A172 (cell line): ENCODE measurements at regions not wholly inside any gene's neighbourhood (a gene's known extent, or its start where the extent isn't known, plus 50 kb on each side); places are given as distances from the start of the nearest gene placed in this dataset.
A peak's percentile ranks its signal among the peaks of the same experiment; 100 is the strongest.
"Not testable (repeated sequence)": the region's sequence is repeated elsewhere in the genome, so short reads cannot be mapped to it uniquely, and the experiment has no call there.

Experiments
- DNase-seq: peaks from one replicate; pipeline ENCODE4 v3.0.0-alpha.2; 2015; ENCODE audit warnings: low spot score

DNA sequence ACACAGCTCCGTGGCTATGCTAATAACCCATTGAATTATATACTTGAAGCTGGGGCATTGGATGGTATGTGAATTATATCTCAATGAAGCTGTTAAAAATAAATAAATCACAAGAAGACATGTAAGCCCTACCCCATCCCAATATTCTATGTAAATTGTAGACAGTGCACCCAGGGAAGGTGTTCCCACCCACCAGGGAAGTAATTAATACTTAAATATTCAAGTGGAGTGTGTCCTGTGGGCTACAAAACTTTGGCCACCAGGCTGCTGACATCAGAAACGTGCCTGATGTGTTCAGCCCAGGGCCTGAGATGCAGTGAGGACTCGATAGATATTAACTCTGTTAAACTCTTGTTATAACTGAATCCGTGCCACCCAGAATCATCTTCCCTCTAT lies 240.4 kb upstream of the RREB1 start:
- no peak for DNase-seq

DNA sequence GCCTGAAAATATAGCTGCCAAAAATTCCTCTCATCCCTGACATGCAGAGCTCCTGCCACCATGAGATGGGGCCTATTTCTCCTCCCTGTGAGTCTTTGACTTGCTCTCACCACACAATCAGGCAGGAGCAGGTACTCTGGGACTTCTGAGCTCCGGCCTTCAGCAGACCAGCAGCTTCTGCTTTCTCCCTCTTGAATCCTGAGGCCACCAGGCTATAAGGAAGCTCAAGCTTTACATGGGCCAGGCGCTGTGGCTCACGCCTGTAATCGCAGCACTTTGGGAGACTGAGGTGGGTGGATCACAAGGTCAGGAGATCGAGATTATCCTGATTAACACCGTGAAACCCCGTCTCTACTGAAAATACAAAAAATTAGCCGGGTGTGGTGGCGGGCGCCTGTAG lies 238.7 kb upstream of the RREB1 start:
- DNase-seq = no peak

DNA sequence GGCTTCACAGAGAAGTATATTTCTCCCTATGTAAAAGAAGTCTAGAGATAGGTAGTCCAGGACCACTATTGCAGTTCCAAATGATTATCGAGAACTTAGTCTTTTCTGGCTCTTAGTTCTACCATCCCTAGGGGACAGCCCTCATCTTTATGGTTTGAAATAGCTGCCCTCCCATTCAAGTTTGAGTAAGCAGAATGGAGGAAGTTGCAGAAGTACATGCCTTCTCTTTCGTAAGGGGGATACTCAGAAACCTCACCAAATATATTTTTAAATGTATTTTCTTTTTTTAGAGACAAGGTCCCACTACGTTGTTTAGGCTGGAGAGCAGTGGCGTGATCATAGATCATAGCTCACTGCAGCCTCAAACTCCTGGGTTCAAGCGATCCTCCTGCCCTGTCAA lies 236.8 kb upstream of the RREB1 start:
- DNase-seq = no peak

DNA sequence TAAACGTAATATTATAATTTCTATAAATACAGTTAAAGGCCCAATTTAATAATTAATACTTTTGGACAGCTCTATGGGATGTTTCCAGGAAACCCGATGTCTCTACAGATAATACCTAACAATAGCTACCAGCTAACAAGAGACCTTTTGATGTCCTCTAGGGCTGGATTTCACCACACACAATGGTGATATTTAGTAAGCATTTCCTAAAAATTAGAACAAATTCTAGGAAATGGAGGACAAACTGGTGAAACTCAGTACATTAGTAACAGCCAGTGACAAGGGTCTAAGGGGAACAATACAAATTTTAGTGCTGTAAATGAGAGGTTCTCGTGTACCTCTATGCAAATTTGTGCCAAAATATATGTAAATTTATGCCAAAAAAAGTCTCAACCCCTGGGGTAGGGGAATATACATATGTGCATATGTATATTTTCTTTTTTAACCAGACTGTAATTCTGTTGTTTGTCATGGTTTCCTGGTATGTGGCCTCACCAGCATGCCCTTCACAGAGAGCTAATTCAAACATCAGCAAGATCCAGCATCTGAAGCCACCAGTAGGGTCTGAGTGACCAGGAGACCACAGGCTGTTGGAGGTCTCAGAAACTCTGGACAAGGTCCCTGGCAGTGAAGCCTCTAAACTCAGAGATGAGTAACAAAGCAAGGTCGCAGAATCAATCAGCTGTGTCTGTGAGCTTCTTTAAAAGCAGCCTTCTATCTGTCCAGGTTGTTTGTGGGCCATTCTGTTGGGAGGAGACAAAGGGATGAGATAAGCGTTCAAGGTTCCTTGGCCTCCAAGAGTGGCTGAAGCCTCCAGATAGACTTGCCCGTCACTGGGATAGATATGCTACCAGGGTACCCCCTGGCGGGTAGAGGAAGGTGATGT lies 235.1 kb upstream of the RREB1 start:
- no peak for DNase-seq

DNA sequence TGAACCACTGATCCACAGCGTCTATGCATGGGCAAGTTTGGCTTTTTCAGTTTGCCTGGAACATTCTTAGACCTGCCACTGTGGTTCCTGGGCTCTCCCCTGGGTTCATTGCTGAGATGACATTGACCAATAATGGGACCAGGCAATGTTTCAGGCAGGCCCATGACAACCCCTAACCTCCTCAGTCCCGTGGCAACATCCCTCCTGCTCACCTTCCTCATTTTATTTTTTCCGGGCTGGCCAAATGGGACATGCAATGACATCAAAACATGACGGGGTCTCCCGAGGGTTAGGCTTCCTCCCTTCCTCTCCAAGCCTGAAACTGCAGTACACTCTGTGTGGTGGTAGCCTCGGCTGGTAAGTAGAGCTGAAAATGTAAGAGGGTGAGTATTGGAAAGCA lies 234.0 kb upstream of the RREB1 start:
- DNase-seq = no peak

DNA sequence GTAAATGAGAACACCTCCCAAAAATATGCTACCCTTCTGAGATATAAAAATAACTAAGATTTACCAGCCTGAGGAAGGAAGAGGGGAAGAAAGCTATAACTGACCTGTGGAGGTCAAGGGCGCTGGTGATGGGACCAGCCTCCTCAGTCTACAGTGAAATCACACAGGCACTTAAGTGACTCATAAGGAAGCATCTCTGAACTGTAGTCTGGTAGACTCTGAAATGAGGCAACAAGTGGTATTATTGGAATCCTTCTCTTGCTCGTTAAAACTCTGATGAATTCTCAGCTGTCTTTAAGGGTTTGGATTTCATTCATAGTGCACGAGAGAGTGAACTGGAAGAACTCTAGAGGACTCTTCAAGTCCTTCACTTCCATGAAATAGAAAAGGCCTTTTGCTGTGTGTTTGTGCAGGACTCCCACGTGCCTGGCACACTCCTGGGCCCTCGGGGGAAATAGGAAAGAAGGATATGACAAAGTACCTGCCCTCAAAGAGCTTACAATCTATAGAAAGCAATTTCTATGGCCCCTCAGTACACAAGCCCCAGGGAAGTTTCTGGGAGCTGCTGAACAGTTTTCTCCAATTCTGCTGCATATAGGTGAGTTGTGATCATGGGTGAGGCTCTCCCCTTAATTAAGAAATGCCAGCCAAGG lies 231.8 kb upstream of the RREB1 start:
- peak; percentile 78 for DNase-seq

DNA sequence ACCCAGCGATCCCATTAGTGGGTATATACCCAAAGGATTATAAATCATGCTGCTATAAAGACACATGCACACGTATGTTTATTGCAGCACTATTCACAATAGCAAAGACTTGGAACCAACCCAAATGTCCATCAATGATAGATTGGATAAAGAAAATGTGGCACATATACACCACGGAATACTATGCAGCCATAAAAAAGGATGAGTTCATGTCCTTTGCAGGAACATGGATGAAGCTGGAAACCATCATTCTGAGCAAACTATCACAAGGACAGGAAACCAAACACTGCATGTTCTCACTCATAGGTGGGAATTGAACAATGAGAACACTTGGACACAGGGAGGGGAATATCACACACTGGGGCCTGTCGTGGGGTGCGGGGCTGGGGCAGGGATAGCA lies 230.0 kb upstream of the RREB1 start:
- not testable (repeated sequence) for DNase-seq

DNA sequence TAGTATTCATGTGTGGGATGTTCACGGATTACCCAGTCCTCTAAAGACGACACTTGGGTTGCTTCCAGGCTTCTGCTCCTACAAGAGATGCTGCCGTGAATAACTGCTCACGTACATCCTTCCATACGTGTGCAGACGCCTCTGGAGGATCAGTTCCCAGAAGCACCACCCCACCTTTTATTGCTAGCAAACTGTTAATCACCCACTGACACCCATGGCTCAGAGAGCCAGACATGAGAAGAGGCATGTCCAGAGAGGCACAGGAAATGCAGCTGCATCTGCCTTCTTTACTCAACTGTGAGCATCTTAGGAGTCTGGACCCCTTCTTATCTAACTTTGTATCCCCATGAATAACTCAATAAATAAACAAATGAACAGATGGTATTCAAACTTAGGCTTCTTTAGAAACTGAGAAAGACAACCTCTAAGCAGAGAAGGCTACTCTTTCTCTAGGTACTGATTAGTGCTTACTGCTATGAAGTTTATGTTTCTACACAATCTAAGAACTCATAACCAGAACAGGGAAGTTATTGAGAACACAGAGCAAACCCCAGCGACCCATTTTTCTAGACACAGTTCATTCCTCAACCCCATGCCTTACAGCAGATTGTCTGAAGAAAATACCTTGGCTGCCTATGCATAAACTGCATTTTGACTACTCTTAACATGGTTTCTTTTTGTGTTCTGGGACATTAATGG lies 228.7 kb upstream of the RREB1 start:
- no peak for DNase-seq

DNA sequence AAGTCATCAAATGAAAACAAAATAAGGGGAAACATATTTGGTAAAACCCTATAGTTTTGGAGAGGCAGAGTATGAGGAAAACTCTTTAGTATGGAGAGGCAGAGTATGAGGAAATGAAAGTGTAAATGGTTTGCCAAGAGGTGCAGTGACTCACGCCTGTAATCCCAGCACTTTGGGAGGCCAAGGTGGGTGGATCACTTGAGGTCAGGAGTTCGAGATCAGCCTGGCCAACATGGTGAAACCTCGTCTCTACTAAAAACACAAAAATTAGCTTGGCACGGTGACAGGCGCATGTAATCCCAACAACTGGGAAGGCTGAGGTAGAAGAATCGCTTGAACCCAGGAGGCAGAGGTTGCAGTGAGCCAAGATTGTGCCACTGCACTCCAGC lies 228.2 kb upstream of the RREB1 start:
- peak; percentile 19 for DNase-seq

DNA sequence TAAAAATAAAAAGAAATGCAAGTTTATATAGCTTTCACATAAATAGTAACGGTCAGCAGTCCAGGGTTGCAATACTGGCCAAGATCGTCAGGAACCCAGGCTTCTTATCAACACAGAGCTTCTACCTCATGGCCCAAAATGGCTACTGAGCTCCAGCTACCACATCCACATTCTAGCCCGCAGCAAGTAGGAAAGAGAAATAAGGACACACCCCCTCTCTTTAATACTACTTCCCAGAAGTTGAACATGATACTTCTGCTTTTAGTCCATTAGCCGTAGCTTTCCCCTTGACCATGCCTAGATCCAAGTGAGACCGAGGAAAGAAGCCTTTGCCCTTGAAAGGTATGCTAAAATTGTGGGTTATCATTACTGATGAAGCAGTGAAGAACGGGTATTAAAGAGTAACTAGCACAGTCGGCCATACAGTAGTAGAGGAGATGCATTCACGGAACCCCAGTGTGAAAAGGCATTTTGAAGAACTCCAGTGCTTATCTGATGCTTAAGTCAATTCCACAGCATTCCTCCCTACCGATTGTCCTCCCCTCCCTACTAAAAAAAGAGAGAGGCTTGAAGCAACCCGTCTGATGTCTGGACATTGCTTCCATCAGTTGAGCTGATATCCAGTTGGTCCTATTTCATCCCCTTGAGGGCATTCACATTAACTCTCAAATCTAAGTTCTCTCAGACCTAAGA lies 226.9 kb upstream of the RREB1 start:
- no peak for DNase-seq

DNA sequence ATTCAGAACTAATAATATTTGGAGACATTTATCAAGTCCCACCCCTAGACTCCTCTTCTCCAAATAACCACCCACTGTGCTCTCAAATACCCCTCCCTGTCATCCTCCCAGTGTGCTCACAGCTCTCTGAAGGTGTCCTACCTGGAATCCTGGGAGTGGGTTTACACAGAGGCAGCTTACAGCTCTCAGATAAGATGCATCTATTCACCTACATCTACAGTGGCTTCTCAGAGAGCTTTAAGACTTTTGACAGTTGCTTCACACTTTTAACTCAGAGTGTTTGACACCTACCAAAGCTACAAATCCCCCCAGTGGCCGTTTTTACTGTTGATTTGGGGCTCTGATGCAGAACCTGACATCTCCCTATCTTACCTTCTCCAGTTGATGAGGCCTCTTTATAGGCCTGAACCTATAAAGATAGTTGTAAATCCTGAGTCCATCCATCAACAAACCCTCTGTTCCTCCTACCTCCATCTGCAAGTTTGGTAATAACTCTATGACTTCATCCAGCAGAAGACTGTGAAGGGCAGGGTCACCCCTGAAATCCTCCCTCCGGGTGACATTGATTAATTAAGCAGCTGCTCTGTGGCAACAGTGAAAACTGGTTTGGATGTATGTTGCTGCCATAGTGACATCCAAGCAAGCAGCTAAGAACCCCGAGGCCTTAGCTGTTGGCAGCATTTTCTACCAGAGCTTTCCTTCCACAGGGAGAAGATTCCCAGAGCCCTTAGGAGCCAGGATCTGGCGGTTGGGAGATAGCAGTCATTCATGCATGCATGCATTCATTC lies 226.1 kb upstream of the RREB1 start:
- DNase-seq = no peak

DNA sequence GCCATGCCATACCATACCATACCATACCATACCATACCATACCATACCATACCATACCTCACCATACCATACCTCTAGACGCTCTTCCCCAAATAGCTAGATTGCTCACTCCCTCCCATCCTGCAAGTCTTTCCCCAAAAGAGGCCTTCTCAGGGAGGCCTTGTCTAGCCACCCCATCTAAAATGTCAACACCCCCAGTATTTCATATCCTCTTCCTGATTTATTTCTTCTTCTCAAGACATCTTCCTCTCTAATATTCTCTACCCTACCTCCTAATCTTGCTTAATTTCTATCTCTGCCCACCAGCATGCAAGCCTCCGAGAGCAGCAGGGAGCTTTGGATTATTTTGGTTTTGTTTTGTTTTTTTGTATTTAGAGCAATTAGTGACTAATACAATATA lies 225.2 kb upstream of the RREB1 start:
- DNase-seq = no peak

DNA sequence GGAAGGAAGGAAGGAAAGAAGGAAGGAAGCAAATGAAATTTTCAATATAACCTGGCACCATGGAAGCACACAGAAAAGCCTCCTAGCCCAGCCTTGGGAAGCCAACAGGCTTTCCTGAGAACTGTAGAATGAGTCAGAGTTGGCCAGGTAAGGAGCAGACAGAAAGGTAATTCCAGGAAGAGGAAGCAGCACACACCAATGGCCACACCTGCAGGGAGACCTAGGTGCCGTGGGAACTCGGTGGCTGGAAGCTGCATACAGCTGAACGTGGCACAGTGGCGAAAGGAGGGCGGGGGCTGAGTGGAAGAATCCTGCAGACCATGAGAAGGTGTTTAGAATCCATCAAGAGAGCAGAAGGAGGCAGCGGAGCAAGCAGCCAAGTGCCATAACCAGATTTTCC lies 224.8 kb upstream of the RREB1 start:
- DNase-seq = no peak

DNA sequence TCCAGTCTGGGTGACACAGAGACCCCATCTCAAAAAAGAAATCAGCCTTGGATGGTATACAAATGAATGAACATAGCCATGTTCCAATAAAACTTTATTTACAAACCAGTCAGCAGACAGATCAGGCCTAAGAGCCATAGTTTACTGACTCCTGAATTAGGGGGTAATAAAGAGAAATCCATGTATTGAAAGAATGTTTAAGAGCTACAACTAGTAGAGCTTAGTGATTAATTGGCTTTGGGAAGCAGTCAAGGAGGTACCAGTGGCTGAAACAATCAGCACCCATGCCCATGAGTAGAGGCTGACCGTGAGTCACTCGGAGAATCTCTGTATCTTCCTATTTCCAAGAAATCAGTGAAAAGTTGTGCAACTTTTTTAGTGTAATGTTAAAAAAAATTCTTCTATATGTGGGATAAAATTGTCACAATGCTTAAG lies 223.6 kb upstream of the RREB1 start:
- DNase-seq = peak; percentile 5

DNA sequence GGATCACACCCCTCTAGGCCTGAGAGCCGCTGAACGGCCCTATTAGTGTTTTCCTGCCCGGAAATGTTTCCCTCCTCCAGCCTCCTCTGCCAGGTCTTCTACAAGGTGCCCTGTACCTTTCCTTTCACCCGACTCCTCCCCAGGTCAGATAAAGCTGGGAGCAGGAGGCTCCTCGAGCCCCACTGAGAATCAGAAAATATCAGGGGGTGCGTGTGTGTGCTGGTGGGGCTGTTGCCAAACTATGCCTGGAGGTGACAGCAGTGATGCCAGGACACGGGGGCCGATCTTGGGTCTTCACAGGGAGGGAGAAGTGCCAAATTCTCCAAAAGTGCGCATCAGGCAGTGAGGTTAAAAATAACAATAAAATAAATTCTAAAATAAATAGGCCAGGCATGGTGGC lies 222.8 kb upstream of the RREB1 start:
- no peak for DNase-seq

DNA sequence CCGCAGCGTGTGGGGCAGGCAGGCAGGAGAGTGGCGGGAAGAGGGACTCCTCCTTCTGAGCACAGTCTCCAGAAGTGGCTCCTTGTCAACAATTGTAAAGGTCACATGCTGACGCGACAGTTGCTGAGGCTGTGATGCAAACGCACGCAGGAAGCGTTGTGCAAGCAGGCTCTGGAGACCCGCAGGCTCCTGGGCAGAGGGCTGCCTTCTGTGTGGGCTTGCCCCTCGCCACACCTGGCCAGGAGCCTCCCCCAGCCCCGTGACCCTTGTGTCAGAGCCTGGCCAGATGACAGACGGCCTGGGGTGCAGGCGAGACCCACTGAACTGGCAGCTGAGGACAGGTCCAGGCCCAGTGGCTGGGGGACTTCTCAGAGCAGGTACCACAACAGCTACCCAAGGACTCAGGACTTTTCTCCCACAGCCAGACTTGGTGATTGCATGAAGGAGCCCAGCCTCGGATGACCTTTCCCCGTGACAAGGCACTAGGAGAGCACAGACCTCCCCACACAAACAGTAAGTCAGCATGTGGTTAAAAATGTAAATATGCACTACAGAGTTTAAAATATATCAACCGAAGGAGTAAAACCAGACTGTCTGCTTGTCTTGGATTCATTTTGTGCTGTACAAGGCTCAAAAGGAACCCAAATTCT lies 222.1 kb upstream of the RREB1 start:
- DNase-seq = no peak

DNA sequence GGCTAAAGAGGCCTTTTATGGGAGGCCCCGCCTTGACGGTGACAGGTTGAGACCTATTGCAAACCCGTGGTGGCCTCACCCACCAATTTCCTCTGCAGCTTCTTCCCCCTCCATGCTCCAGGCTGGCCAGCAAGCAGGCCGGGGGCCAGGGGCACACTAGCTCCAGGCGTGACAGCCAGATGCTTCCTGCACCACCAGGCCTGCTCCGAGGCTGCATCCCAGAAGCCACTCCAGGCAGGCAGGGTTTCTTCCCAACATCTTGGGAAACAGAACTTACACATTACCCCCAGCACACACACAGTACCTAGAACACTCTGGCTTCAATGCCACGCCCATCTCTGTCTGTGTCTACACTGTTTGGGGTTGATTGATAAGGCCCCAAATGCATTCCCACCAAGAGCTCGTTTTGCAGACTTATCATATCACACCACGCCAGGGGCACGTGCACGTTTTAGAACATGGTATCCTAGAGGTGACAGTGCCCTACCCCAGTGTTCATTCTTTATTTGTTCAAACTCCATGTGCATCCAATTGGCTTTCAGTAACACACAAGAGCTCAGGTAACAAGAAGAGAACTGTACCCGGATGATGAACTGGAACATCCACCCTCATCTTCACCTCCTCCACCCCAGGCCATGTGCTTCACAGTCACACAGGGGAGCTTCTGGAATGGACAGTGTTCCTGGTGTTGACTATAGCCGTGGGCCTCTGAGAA lies 221.4 kb upstream of the RREB1 start:
- no peak for DNase-seq

DNA sequence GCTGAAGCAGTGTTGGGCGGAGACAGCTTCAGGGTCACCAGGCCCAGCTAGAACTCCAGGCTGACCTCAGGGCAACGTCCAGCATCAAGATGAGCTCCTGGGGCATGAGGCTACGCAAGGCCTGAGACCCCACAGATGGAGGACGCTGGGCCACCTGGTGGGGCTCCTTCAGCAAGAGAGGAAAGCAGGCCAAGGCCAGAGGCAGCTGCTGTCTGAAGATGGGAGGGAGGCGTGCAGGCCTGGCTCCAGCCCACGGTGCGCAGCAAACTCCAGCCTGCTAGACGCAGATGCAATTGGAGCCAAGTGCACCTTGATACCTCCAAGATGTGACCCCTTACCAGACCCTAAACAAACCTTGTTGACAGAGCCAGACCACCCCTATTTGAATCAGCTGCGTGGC lies 220.9 kb upstream of the RREB1 start:
- DNase-seq = no peak

DNA sequence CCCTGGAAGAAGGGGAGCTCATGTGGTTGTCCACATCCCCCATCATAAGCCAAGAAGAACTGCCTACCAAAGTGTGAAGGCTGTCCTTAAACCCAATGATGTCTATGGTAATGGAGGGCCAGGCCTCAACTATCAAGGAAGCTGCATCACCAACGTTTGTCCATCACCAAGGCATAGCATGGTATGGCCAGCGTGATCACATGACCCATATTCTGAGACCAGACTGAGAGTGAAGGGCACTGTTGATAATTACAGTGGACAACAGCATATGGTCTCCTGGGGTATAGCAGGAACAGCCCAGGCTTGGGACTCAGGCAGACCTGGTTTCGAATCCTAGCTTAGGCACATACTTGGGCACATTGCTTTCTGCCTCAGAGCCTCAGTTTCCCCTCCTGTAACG lies 218.2 kb upstream of the RREB1 start:
- DNase-seq = no peak

DNA sequence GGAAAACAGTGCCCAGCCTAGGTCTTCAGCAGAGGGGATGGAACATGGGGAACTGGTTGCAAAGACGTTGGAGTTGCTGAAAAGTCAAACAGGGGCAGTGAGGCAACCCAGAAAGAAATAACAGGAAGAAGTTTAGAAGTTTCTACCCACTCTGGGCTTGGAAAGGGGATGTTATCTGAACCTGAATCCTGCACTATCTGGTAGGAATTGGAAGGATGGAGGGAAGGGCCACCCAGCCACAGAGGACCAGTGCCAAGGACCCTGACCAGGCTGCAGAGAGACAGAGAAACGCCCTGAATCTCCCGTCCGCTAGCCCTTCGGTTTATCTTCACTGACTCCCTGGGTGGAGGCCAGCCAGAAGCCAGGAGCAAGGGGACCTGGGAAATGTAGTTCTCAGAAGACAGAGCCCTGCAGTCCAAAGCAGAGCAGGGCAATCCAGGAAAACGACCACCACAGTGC lies 217.3 kb upstream of the RREB1 start:
- no peak for DNase-seq
